Coronary artery (tissue), 2 donors: ENCODE measurements at regions not wholly inside any gene's neighbourhood (a gene's known extent, or its start where the extent isn't known, plus 50 kb on each side); places are given as distances from the start of the nearest gene placed in this dataset.

Experiments used
- DNase-seq: peaks from one replicate; pipeline ENCODE4 v3.0.0-alpha.2; 2017; ENCODE audit warnings: low spot score
- H3K27ac ChIP-seq, 2 donors: fragments of 200-600 bp; sonication (generic); one replicate each; pipeline ENCODE4 v1.5.1; 2016 to 2019
- H3K4me3 ChIP-seq: fragments of 200-600 bp; sonication (generic); 2 replicates; pipeline ENCODE4 v1.5.1; 2016; ENCODE audit warnings: mild to moderate bottlenecking, moderate library complexity
- TF ChIP-seq, protein P1 (sequence below): fragments of 200-600 bp; sonication (generic); IDR thresholded peaks from one replicate; pipeline ENCODE4 v1.5.1; 2019; ENCODE audit warnings: antibody characterized with exemption

DNA sequence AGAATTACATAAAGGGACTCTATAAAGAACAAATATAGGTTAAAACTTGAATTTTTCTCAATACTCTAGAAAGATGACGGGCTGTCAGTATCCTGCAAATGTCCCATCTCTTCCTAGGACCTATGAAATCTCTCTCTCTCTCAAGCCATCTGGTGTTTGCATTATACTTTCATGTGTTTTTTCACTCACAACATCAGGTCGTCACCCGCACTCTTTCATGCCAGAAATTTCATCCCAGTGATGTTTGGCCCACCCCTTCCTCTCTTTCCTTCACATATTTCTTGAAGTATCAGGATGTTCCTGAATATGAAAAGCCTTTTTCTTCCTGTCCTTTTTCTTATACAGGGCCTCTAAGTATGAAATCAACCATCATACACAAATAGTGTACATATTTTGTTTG, 63.3 kb upstream of the GAS1 start:
- TF ChIP-seq, protein P1, sequence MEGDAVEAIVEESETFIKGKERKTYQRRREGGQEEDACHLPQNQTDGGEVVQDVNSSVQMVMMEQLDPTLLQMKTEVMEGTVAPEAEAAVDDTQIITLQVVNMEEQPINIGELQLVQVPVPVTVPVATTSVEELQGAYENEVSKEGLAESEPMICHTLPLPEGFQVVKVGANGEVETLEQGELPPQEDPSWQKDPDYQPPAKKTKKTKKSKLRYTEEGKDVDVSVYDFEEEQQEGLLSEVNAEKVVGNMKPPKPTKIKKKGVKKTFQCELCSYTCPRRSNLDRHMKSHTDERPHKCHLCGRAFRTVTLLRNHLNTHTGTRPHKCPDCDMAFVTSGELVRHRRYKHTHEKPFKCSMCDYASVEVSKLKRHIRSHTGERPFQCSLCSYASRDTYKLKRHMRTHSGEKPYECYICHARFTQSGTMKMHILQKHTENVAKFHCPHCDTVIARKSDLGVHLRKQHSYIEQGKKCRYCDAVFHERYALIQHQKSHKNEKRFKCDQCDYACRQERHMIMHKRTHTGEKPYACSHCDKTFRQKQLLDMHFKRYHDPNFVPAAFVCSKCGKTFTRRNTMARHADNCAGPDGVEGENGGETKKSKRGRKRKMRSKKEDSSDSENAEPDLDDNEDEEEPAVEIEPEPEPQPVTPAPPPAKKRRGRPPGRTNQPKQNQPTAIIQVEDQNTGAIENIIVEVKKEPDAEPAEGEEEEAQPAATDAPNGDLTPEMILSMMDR: no peak
- DNase-seq: no peak
- no peak overlapping the region for H3K27ac ChIP-seq
- H3K4me3 ChIP-seq: no peak overlapping the region

DNA sequence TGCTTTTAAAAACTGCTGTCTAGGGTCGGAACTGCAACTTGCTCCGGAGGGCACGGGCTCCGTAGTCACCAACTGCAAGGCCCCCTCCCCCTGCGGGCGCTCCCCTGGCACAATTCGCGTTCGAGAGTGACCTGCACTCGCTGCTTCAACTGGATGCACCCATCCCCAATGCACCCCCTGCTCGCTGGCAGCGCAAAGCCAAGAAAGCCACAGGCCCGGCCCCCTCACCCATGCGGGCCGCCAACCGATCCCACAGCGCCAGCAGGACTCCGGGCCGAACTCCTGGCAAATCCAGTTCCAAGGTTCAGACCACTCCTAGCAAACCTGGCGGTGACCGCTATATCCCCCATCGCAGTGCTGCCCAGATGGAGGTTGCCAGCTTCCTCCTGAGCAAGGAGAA, 64.2 kb upstream of the GAS1 start:
- DNase-seq: no peak
- TF ChIP-seq, protein P1: no peak
- H3K27ac ChIP-seq: no peak overlapping the region
- no peak overlapping the region for H3K4me3 ChIP-seq

DNA sequence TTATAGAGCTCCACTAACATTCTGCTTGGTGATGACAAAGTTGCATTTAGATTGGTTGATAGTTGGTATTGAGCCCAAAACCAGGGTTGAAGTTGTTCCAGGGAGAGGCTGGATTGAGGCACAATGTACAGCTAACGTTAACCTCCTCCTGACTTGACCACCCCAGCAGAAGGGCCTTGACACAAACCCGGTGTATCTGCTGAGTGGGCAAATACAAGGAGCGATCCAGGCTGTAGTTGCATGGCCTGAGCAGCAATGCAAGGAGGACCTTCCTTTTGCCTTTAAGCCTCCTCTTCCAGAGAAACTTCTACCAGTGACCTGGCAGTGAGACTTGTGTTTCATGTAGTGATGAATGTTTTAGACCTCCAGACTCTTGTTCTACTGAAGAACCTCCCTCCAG, 66.2 kb upstream of the GAS1 start:
- DNase-seq: no peak
- TF ChIP-seq, protein P1: no peak
- Histone ChIP-seq H3K27ac (no peak overlapping the region), H3K4me3 (no peak overlapping the region)

DNA sequence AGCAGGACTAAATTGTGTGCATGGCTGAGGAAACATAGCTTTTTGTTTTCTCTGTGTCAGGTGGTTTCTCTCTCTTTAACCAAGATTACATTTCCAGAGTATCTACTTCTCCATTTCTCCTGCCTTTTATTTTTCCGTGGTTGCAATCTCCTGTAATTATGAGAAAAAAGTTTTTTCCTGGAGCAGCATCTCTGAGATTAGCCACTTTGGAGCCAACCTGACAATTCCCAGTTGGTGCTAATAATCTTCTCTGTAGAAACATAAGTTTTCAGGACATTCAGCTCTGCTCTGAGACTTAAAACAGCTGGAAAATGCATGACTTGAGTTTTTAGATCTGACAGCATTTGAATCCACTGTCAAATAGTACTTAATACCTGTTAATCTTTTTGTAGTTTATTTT, 67.1 kb upstream of the GAS1 start:
- Histone ChIP-seq H3K4me3 (no peak overlapping the region), H3K27ac (no peak overlapping the region)
- TF ChIP-seq, protein P1: no peak
- DNase-seq: no peak

DNA sequence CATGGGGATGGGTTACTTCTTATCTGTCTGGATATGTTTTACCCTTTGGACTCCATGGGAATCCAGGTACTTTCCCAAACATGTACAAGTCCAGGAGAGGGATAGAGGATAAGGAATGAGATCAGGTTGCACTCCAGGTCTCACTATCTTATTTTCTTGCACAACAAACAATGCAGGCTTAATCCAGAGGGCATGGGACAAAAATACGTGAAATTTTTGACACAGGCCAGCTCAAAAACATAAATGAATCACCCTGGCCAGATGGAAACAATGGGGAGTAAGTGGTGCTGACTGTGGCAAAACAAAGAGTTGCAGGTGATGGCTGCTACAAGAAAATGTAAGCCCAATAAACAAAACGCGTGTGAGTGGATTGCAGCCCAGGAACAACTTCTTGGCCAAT, 69.4 kb upstream of the GAS1 start:
- Histone ChIP-seq H3K4me3 (no peak overlapping the region), H3K27ac (no peak overlapping the region)
- no peak for DNase-seq
- TF ChIP-seq, protein P1: no peak

DNA sequence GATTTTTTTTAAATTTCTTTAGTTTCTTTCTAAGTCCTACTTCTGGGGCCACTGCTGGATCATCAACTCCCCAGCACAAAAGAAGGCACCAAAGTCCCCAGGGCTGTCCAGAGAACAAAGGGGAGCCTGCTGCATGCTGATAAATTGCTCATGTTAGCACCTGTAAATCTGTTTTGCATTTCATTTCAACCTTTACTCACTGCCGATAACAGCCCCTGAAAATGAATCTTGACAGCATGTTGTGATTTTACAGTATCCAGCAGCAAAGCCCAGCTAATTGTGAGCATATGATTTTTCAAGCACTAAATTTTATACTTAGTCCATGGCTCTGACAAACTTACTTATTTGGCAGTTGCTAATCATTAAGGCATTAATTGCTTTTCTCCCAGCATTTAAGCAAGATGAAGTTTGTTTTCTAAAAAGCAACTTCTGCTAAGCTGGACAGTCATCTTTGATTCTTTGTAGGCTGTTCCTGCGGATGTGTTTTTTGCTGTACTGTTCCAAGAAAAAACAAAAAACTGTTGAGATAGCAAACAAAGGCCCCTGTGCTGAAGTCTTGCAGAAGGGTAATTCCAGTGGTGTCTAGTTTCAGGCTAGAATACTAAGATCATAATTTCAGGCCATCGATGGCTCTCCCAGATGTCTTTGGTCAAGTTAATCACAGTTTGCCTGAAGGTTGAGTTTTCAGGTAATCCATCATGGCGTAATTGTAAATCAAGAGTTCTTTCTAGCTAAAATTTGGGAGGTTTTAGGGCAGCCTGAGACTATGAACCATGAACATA, 73.1 kb upstream of the GAS1 start:
- TF ChIP-seq, protein P1: no peak

DNA sequence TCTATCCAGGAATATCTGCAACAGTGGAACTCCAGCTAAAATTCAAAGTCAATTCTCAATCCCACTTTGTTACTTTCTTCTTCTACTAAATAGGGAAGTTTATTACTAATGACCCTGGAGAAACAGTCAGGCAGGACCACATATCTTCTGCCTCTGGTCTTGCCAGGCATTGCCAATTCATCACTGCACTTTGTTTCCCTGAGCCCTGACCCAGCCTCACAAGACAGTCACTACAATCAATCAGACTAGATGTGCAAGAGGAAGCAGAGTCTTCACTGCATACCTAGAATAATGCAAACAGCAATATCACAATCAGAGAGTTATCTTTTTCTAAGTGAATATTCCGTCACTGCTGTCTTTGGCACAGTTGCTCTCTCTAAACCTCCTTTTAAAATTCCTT, 74.9 kb upstream of the GAS1 start:
- DNase-seq: no peak
- no peak overlapping the region for H3K27ac ChIP-seq
- H3K4me3 ChIP-seq: no peak overlapping the region
- TF ChIP-seq, protein P1: no peak

More for the DNA sequence above, 73.1 kb upstream of the GAS1 start:
- Histone ChIP-seq H3K27ac (no peak overlapping the region), H3K4me3 (no peak overlapping the region)
- DNase-seq: no peak
